ENCODE measurements at regions not wholly inside any gene's neighbourhood (a gene's known extent, or its start where the extent isn't known, plus 50 kb on each side); places are given as distances from the start of the nearest gene placed in this dataset.

GRCh38 chr3:107240183-107241091 is 136.8 kb upstream of the CCDC54 start:
- H3K4me3 ChIP-seq (ENCODE audit: low read depth, low read length): peak overlapping the region; percentile 67
- TF ChIP-seq CTCF (IDR thresholded peaks at IDR 0.05; ENCODE audit: low read depth, low read length): no peak

GRCh38 chr3:107241217-107241616 is 136.0 kb upstream of the CCDC54 start:
- peak overlapping the region; percentile 67 for H3K4me3 ChIP-seq (ENCODE audit: low read depth, low read length)
- TF ChIP-seq CTCF (IDR thresholded peaks at IDR 0.05; ENCODE audit: low read depth, low read length): no peak

- H3K4me3 ChIP-seq (ENCODE audit: low read depth, low read length): peak overlapping the region; percentile 67
- TF ChIP-seq CTCF (IDR thresholded peaks at IDR 0.05; ENCODE audit: low read depth, low read length): no peak
Measured at GRCh38 chr3:107242579-107242978, 134.7 kb upstream of the CCDC54 start.

GRCh38 chr3:107247116-107247515 is 130.1 kb upstream of the CCDC54 start:
- no peak for TF ChIP-seq CTCF (IDR thresholded peaks at IDR 0.05; ENCODE audit: low read depth, low read length)
- no peak overlapping the region for H3K4me3 ChIP-seq (ENCODE audit: low read depth, low read length)

GRCh38 chr3:107249132-107249531 is 128.1 kb upstream of the CCDC54 start:
- TF ChIP-seq CTCF (IDR thresholded peaks at IDR 0.05; ENCODE audit: low read depth, low read length): no peak
- no peak overlapping the region for H3K4me3 ChIP-seq (ENCODE audit: low read depth, low read length)

GRCh38 chr3:107250221-107250620 is 127.0 kb upstream of the CCDC54 start:
- no peak overlapping the region for H3K4me3 ChIP-seq (ENCODE audit: low read depth, low read length)
- no peak for TF ChIP-seq CTCF (IDR thresholded peaks at IDR 0.05; ENCODE audit: low read depth, low read length)

- TF ChIP-seq CTCF (IDR thresholded peaks at IDR 0.05; ENCODE audit: low read depth, low read length): no peak
- H3K4me3 ChIP-seq (ENCODE audit: low read depth, low read length): no peak overlapping the region
Measured at GRCh38 chr3:107251819-107252218, 125.4 kb upstream of the CCDC54 start.

All from WI38 (cell line).